ENCODE measurements at regions not wholly inside any gene's neighbourhood (a gene's known extent, or its start where the extent isn't known, plus 50 kb on each side); places are given as distances from the start of the nearest gene placed in this dataset.
"Not testable (repeated sequence)": the region's sequence is repeated elsewhere in the genome, so short reads cannot be mapped to it uniquely, and the experiment has no call there.

GRCh38 chr2:15681089-15681885 lies 89.6 kb downstream of the DDX1 start:
- no peak for DNase-seq (ENCODE audit: low spot score)

GRCh38 chr2:15682354-15682753 lies 90.7 kb downstream of the DDX1 start:
- DNase-seq (ENCODE audit: low spot score): no peak

GRCh38 chr2:15684161-15685039 lies 92.7 kb downstream of the DDX1 start:
- no peak for DNase-seq (ENCODE audit: low spot score)

GRCh38 chr2:15685143-15685542 lies 93.5 kb downstream of the DDX1 start:
- no peak for DNase-seq (ENCODE audit: low spot score)

GRCh38 chr2:15686643-15687042 lies 95.0 kb downstream of the DDX1 start:
- no peak for DNase-seq (ENCODE audit: low spot score)

GRCh38 chr2:15687243-15687642 lies 95.6 kb downstream of the DDX1 start:
- no peak for DNase-seq (ENCODE audit: low spot score)

- no peak for DNase-seq (ENCODE audit: low spot score)
Observed at GRCh38 chr2:15687720-15688119, 96.1 kb downstream of the DDX1 start.

GRCh38 chr2:15688924-15689568 lies 97.4 kb downstream of the DDX1 start:
- no peak for DNase-seq (ENCODE audit: low spot score)

GRCh38 chr2:15689654-15690053 lies 98.0 kb downstream of the DDX1 start:
- no peak for DNase-seq (ENCODE audit: low spot score)

GRCh38 chr2:15691586-15692310 lies 100.1 kb downstream of the DDX1 start:
- DNase-seq (ENCODE audit: low spot score): no peak

- no peak for DNase-seq (ENCODE audit: low spot score)
Observed at GRCh38 chr2:15692551-15693377, 101.1 kb downstream of the DDX1 start.

- DNase-seq (ENCODE audit: low spot score): no peak
Observed at GRCh38 chr2:15693382-15693781, 101.7 kb downstream of the DDX1 start.

- DNase-seq (ENCODE audit: low spot score): no peak
Observed at GRCh38 chr2:15693926-15694588, 102.4 kb downstream of the DDX1 start.

- no peak for DNase-seq (ENCODE audit: low spot score)
Observed at GRCh38 chr2:15694589-15694986, 102.9 kb downstream of the DDX1 start.

GRCh38 chr2:15695582-15696330 lies 104.1 kb downstream of the DDX1 start:
- no peak for DNase-seq (ENCODE audit: low spot score)

GRCh38 chr2:15696606-15697170 lies 105.0 kb downstream of the DDX1 start:
- DNase-seq (ENCODE audit: low spot score): not testable (repeated sequence)

- no peak for DNase-seq (ENCODE audit: low spot score)
Observed at GRCh38 chr2:15700131-15700530, 108.5 kb downstream of the DDX1 start.

GRCh38 chr2:15700599-15701340 lies 109.1 kb downstream of the DDX1 start:
- DNase-seq (ENCODE audit: low spot score): no peak
